Stimulated activated naive CD8-positive, alpha-beta T cell treated with anti-CD3 and anti-CD28 coated beads, Interleukin-15, Interleukin-2, amounts not matched to agents 100 U/mL and 50 U/mL, for 24 hours (primary cell): ENCODE measurements at regions not wholly inside any gene's neighbourhood (a gene's known extent, or its start where the extent isn't known, plus 50 kb on each side); places are given as distances from the start of the nearest gene placed in this dataset.

Experiments
- ATAC-seq: fragments of 150-1000 bp; cut with Tn5 transposase; one replicate; pipeline ENCODE4 v1.10.0; 2021
- DNase-seq: peaks from one replicate; pipeline ENCODE4 v3.0.0; 2021

GRCh38 chr1:94616506-94616905 is 74.9 kb upstream of the F3 start:
- DNase-seq (no peak), ATAC-seq (no peak)

GRCh38 chr1:94614996-94615395 is 73.4 kb upstream of the F3 start:
- no peak for DNase-seq

GRCh38 chr1:94614168-94614815 is 72.7 kb upstream of the F3 start:
- DNase-seq (no peak), ATAC-seq (no peak)

More at GRCh38 chr1:94614996-94615395, 73.4 kb upstream of the F3 start:
- no peak for ATAC-seq

- DNase-seq (no peak), ATAC-seq (no peak)
Measured at GRCh38 chr1:94612525-94613204, 71.1 kb upstream of the F3 start.

GRCh38 chr1:94611681-94612475 is 70.3 kb upstream of the F3 start:
- no peak for ATAC-seq
- no peak for DNase-seq

- DNase-seq: no peak
- ATAC-seq: no peak
Measured at GRCh38 chr1:94609619-94610018, 68.1 kb upstream of the F3 start.

- ATAC-seq: no peak
Measured at GRCh38 chr1:94608852-94609530, 67.4 kb upstream of the F3 start.

GRCh38 chr1:94608142-94608851 is 66.7 kb upstream of the F3 start:
- no peak for ATAC-seq

More at GRCh38 chr1:94608852-94609530, 67.4 kb upstream of the F3 start:
- DNase-seq: no peak

GRCh38 chr1:94607398-94607797 is 65.8 kb upstream of the F3 start:
- no peak for ATAC-seq

More at GRCh38 chr1:94608142-94608851, 66.7 kb upstream of the F3 start:
- no peak for DNase-seq

GRCh38 chr1:94606471-94606870 is 64.9 kb upstream of the F3 start:
- ATAC-seq (no peak), DNase-seq (no peak)

More at GRCh38 chr1:94607398-94607797, 65.8 kb upstream of the F3 start:
- DNase-seq: no peak

GRCh38 chr1:94603663-94604062 is 62.1 kb upstream of the F3 start:
- DNase-seq: no peak
- no peak for ATAC-seq

GRCh38 chr1:94602802-94603625 is 61.5 kb upstream of the F3 start:
- no peak for DNase-seq
- no peak for ATAC-seq

GRCh38 chr1:94602316-94602715 is 60.8 kb upstream of the F3 start:
- ATAC-seq (no peak), DNase-seq (no peak)

GRCh38 chr1:94600556-94600955 is 59.0 kb upstream of the F3 start:
- DNase-seq (no peak), ATAC-seq (no peak)

GRCh38 chr1:94599095-94599813 is 57.7 kb upstream of the F3 start:
- ATAC-seq (no peak), DNase-seq (no peak)

GRCh38 chr1:94597701-94598100 is 56.1 kb upstream of the F3 start:
- DNase-seq: no peak
- ATAC-seq: no peak

GRCh38 chr1:94596260-94596659 is 54.7 kb upstream of the F3 start:
- ATAC-seq (no peak), DNase-seq (no peak)

GRCh38 chr1:94595658-94596057 is 54.1 kb upstream of the F3 start:
- DNase-seq (no peak), ATAC-seq (no peak)

- DNase-seq (no peak), ATAC-seq (no peak)
Measured at GRCh38 chr1:94593611-94594010, 52.1 kb upstream of the F3 start.

- DNase-seq: no peak
- ATAC-seq: no peak
Measured at GRCh38 chr1:94592571-94592920, 51.0 kb upstream of the F3 start.
